ENCODE measurements at regions not wholly inside any gene's neighbourhood (a gene's known extent, or its start where the extent isn't known, plus 50 kb on each side); places are given as distances from the start of the nearest gene placed in this dataset.

- DNase-seq (ENCODE audit: low read depth), result peak; percentile 27
Measured at GRCh38 chr18:25726298-25726697, 364.1 kb downstream of the SS18 start.

- no peak for DNase-seq (ENCODE audit: low read depth)
Measured at GRCh38 chr18:25725501-25725900, 364.9 kb downstream of the SS18 start.

DNA sequence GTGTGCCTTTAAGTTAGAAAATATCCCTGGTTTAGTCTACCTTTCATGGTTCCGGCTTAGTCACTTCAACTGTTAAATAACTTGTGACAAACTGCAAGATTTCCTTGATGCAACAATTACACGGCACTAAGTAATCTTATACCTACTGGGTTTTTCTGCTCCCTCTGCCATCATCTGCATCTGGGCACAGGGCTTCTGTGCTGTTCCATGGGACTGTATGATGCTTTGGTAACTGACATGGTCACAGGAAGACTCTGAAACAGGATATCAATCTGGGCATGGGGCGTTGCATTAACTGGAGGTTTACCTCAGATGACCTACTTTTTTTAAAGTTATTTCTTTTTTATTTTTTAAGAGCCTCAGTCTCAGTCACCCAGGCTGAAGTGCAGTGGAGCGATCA lies 365.4 kb downstream of the SS18 start:
- DNase-seq (ENCODE audit: low read depth), result no peak

GRCh38 chr18:25724121-25724520 lies 366.3 kb downstream of the SS18 start:
- DNase-seq (ENCODE audit: low read depth), result no peak

DNA sequence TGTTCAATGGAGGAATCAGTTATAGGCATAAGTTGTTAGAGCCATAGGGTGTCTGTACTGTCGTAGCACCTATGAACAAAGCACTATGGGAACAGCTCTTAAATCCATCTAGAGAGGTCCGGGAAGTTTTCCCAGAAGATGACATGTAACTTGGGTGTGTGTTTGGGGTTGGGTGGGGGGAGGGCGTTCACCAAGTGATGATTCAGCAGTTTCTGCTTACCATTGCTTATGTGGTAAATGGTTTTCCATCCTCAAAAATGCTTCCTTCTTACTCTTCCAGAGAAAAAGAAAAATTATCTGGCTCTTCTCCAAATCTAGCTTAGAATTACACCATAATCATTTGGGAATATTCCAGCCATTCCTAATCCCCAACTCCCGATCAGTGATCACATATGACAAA lies 361.1 kb upstream of the ZNF521 start:
- no peak for DNase-seq (ENCODE audit: low read depth)

- DNase-seq (ENCODE audit: low read depth), result no peak
Measured at GRCh38 chr18:25710981-25711380, 359.0 kb upstream of the ZNF521 start.

DNA sequence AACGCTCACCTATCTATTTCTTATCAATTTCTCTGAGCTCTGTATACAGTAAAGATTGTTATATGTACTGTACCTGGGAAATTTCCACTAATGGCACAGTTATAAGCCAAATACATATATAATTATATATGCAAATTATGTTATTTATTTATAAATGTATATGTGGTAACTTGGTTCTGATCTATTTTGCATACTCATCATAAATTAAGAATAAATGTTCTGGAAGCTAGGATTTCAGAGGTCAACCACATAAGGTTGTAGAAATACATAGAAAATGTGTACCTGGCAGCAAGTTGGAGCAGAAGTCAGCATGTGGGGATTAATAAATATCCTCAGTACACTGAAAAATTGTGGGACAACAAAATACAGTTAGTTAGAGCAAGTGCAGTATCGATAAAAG lies 353.7 kb upstream of the ZNF521 start:
- no peak for DNase-seq (ENCODE audit: low read depth)

- DNase-seq (ENCODE audit: low read depth), result no peak
Measured at GRCh38 chr18:25704494-25704893, 352.5 kb upstream of the ZNF521 start.

- no peak for DNase-seq (ENCODE audit: low read depth)
Measured at GRCh38 chr18:25704071-25704470, 352.1 kb upstream of the ZNF521 start.

DNA sequence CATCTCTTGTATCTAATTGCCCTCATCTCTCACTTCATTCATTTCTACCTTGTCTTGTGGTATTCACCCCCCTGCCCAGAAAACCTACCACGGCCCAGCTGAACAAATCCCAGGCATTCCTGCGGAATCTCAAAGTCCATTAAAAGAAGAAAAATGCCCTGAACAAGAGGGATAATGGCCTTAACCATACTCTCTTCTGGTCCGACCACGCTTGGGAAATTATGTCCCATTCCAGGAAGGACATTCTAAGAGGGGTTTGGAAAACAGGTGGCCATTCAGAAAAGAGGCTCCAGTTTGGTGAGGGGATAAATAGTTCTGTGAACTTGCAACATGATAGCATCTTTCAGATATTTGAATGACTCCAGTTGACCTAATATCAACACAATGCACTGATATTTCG lies 349.9 kb upstream of the ZNF521 start:
- no peak for DNase-seq (ENCODE audit: low read depth)

DNA sequence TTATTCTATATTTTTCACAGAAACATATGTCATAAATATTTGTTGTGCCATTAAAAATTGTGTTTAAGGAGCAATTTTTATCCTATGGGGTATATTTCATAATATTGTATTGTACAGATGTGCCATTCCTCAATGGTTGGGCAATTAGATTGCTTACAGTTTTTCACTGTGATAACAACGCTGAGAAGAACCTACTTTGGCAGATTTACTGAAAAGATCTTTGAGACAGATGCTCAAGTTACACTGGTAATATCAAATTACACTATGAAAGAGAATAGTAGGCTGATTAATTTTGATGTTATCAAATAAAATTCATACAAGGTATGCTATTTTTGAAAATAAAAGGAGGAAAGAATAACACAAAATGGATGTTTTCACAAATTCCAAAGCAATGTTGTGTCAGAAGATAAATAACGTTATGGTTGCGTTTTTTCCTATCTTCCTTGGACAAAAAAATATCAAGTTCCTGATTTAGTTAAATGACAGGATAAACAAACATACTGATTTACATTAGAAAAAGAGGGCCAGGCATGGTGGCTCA lies 335.1 kb upstream of the ZNF521 start:
- no peak for DNase-seq (ENCODE audit: low read depth)

- DNase-seq (ENCODE audit: low read depth), result no peak
Measured at GRCh38 chr18:25685088-25685487, 333.1 kb upstream of the ZNF521 start.

DNA sequence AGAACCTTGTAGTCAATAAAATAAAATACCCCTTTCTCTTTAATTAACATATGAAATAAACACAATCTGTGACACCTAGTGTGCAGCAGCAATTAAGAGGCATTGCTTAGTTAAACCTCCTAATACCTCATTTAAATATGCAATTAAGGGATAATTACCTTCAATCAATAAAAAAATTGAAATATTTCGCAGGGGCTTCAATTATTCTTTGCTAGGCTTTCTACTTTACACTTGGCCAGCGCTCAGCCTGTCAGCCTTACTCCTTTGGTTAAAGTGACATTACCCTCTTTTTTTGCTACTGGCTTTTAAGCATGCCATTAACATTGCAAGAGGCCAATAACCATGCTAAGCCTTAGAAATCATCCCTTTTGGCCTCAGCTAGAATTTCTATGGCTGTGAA lies 327.5 kb upstream of the ZNF521 start:
- no peak for DNase-seq (ENCODE audit: low read depth)

DNA sequence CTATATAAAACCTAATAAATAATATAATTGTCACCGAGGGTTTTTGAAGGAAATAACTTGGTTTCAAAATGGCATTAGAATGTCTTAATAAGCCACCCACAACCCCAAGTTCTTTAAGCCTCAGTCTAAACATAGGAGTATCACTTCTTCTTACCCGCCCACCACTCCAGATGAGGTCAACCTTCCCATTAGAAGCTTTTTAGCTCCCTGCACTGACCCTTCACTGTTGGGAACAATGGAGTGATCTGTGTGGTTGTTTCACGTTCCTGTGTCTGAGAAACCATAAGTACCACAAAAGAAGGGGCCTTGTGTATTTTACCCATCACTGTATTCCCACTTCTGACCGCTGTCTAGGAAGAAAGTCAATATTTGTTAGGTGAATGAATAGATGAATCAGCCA lies 326.3 kb upstream of the ZNF521 start:
- no peak for DNase-seq (ENCODE audit: low read depth)

- no peak for DNase-seq (ENCODE audit: low read depth)
Measured at GRCh38 chr18:25675123-25675850, 323.3 kb upstream of the ZNF521 start.

DNA sequence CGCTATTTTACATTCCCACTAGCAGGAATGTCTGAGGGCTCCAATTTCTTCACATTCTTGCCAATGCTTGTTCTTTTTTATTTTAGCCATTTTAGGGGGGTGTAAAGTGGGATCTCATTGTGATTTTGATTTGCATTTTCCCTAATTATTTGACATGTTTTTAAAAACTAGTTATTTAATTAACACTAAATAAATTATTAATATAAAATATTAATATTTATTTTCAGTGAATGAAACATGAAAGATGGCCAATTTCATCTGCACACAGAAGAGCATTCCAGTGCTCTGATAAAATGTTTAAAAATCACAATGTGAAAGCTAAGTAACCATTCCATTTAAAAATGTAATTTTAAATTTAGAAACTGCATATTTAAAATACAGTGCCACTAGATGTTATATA lies 322.2 kb upstream of the ZNF521 start:
- no peak for DNase-seq (ENCODE audit: low read depth)

GRCh38 chr18:25672490-25672889 lies 320.5 kb upstream of the ZNF521 start:
- no peak for DNase-seq (ENCODE audit: low read depth)

- peak; percentile 53 for DNase-seq (ENCODE audit: low read depth)
Measured at GRCh38 chr18:25669741-25670140, 317.8 kb upstream of the ZNF521 start.

DNA sequence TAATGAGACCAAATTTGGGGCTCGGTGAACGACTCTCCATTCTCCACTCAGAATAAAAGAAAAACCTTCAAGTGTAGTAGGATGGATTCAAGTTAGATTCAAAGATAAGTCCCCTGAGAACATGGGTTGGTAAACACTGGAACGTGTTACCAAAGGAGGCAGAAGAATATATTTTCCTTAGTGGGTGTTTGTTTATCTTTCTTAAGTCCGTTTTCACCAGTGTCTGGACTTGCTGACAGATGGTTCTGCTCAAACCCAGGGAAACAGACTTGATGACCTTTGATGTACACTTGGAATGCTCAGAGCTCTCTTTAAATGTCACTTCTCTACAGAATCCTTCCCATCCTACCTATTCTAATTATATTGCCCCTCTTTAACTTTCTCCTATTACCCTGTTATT lies 310.3 kb upstream of the ZNF521 start:
- DNase-seq (ENCODE audit: low read depth), result no peak

- DNase-seq (ENCODE audit: low read depth), result no peak
Measured at GRCh38 chr18:25661831-25662230, 309.9 kb upstream of the ZNF521 start.

DNA sequence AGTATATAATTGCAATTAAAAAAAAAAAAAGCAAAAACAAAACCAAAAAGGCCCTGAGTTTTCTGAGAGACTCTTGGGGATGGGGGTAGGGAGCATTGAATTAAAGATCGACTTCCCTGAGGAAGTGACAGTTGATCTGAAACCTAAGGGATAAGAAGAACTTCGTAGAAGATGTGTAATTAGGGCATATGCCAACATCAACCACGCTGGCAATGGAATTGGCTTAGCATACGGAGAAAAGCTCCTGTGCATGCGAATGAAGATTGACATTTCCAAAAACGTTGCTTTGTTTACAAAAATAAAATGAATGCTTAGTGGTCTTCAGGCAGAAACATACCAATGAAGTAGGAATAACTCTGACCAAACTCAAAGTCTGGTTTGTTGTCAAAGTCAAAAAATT lies 307.6 kb upstream of the ZNF521 start:
- no peak for DNase-seq (ENCODE audit: low read depth)

DNA sequence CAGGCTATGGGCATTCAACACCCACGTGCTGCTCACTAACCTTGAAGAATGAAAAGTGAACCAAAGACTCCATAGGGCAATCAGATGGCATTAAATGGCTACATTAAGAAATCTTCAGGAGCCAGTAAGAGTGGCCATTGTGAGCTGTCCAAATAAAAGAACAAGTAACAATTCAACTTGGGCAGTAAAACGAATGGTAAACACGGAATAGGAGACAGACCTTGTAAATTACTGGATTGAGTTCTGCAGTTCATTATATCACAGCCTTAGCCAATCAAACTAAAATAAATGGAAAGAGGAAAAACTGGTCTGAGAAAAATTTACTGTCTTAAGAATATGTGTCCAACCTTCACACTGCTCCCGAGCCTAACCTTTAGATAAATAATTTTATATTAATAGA lies 306.5 kb upstream of the ZNF521 start:
- DNase-seq (ENCODE audit: low read depth), result no peak

- DNase-seq (ENCODE audit: low read depth), result no peak
Measured at GRCh38 chr18:25651553-25651952, 299.6 kb upstream of the ZNF521 start.
